Hepatocyte (in vitro differentiated cells): ENCODE measurements at regions not wholly inside any gene's neighbourhood (a gene's known extent, or its start where the extent isn't known, plus 50 kb on each side); places are given as distances from the start of the nearest gene placed in this dataset.

Experiments
- CTCF ChIP-seq: fragments of 200-600 bp; sonication (generic); IDR thresholded peaks from 2 replicates; pipeline ENCODE4 v1.5.1; 2016; ENCODE audit warnings: antibody characterized with exemption, mild to moderate bottlenecking; ENCODE audit not compliant: poor library complexity
- EZH2 ChIP-seq: fragments of 200-600 bp; sonication (generic); IDR thresholded peaks from 2 replicates; pipeline ENCODE4 v1.6.1; 2016; ENCODE audit warnings: antibody characterized with exemption, mild to moderate bottlenecking, borderline replicate concordance

GRCh38 chr5:61949054-61949678 lies 356.8 kb upstream of the KIF2A start:
- TF ChIP-seq CTCF (no peak), EZH2 (no peak)
